HepG2 (cell line): ENCODE measurements at regions not wholly inside any gene's neighbourhood (a gene's known extent, or its start where the extent isn't known, plus 50 kb on each side); places are given as distances from the start of the nearest gene placed in this dataset.

Experiments
- ATAC-seq: fragments of 200-7000 bp; cut with Tn5 transposase; 3 replicates; pipeline ENCODE4 v1.9.1; 2020; ENCODE audit warnings: mild to moderate bottlenecking, moderate library complexity
- BruUV-seq: library from RNA; stranded (reverse); fragments of 400-500 nt; replicated peaks from 2 replicates; lab custom pipeline; 2021; lab: Mats Ljungman, UMichigan
- CTCF ChIA-PET: fragments of 300-600 bp; formaldehyde crosslinking; extraction: SDS; loops from one replicate; lab custom pipeline; 2021; ENCODE audit warnings: low total read pairs, inconsistent platforms, low intra/inter-chr PET ratio; lab: Yijun Ruan, JAX
- POLR2A ChIA-PET: fragments of 350-600 bp; sonication (Branson Sonifier 250); formaldehyde crosslinking; loops from one replicate; lab custom pipeline; 2020; ENCODE audit warnings: antibody characterized with exemption, inconsistent platforms; lab: Yijun Ruan, JAX
- DNase-seq: peaks from one replicate; pipeline ENCODE4 v3.0.0-alpha.2; 2015; ENCODE audit warnings: low spot score
- FAIRE-seq: peaks from 3 replicates; lab custom pipeline; 2011; peaks lifted over from hg19 to GRCh38; lab: Jason Lieb, UNC
- H2AFZ ChIP-seq: one replicate; pipeline ENCODE4 v1.6.1; 2011; ENCODE audit warnings: low read length, inconsistent platforms
- H3K27ac ChIP-seq: fragments of 300-600 bp; 3 replicates; pipeline ENCODE4 v1.8.0; 2011; ENCODE audit warnings: mixed run types, mild to moderate bottlenecking, mixed read lengths, low read length, inconsistent platforms; ENCODE audit not compliant: insufficient read depth; ENCODE audit errors: extremely low read length
- H3K27me3 ChIP-seq, 2 experiments: fragments of 200-600 bp in 1 of 2; 2 replicates in 1 of 2; 3 replicates in 1 of 2; pipeline versions ENCODE4 v1.6.0 to v1.8.0; 2011; ENCODE audit warnings: low read length in 2 of 2, mild to moderate bottlenecking in 2 of 2, moderate library complexity in 2 of 2, inconsistent platforms in 1 of 2; ENCODE audit not compliant: insufficient read depth in 2 of 2, control insufficient read depth in 1 of 2
- H3K36me3 ChIP-seq, 2 experiments: fragments of 200-600 bp in 1 of 2; replicated peaks in 1 of 2; 2 replicates in 1 of 2; 3 replicates in 1 of 2; pipeline versions ENCODE4 v1.5.1 to v1.8.0; 2011; ENCODE audit warnings: low read length in 2 of 2, inconsistent platforms in 1 of 2; ENCODE audit not compliant: insufficient read depth in 2 of 2, control insufficient read depth in 1 of 2
- H3K4me1 ChIP-seq: 2 replicates; pipeline ENCODE4 v1.5.1; 2012; ENCODE audit warnings: low read length, inconsistent platforms; ENCODE audit not compliant: insufficient read depth
- H3K4me2 ChIP-seq: 2 replicates; pipeline ENCODE4 v1.6.0; 2011; ENCODE audit warnings: low read depth, low read length, inconsistent platforms
- H3K4me3 ChIP-seq, 3 experiments: fragments of 200-600 bp in 1 of 3; sonication (generic), shearing (Covaris generic) in 1 of 3; replicated peaks in 1 of 3; 2 replicates each; pipeline ENCODE4 v1.5.1; 2011 to 2016; ENCODE audit warnings: low read length in 3 of 3, inconsistent platforms in 2 of 3, low read depth in 2 of 3, mild to moderate bottlenecking in 2 of 3, control low read depth in 1 of 3, mixed read lengths in 1 of 3; ENCODE audit not compliant: insufficient read depth in 1 of 3
- H3K79me2 ChIP-seq: one replicate; pipeline ENCODE4 v1.6.1; 2011; ENCODE audit warnings: low read length, inconsistent platforms; ENCODE audit not compliant: insufficient read depth
- H3K9ac ChIP-seq: 2 replicates; pipeline ENCODE4 v1.6.0; 2011; ENCODE audit warnings: mild to moderate bottlenecking, low read depth, low read length, inconsistent platforms; ENCODE audit not compliant: insufficient read depth
- H3K9me3 ChIP-seq: 2 replicates; pipeline ENCODE4 v1.5.1; 2012; ENCODE audit warnings: mild to moderate bottlenecking, low read length
- H4K20me1 ChIP-seq: 2 replicates; pipeline ENCODE4 v1.6.0; 2011; ENCODE audit warnings: inconsistent platforms, mild to moderate bottlenecking, low read length, moderate library complexity; ENCODE audit not compliant: insufficient read depth
- CBX1 ChIP-seq: IDR thresholded peaks from one replicate; pipeline ENCODE4 v1.6.1; 2016; ENCODE audit warnings: antibody characterized with exemption, low read depth
- FOSL2 ChIP-seq: sonication (generic); formaldehyde crosslinking; IDR thresholded peaks from 2 replicates; pipeline ENCODE4 v1.4.0; 2020; ENCODE audit warnings: missing genetic modification reagents
- FOXA1 ChIP-seq, 2 experiments: fragments of 450-650 bp in 1 of 2; sonication (generic) in 1 of 2; formaldehyde crosslinking in 1 of 2; IDR thresholded peaks; 2 replicates each; pipeline versions ENCODE4 v1.4.0 to v1.6.1; 2016 to 2020; ENCODE audit warnings: missing genetic modification reagents in 1 of 2
- FOXK1 ChIP-seq: sonication (generic); formaldehyde crosslinking; IDR thresholded peaks from 2 replicates; pipeline ENCODE4 v1.4.0; 2020; ENCODE audit warnings: low read depth, missing genetic modification reagents, borderline replicate concordance
- FOXK2 ChIP-seq: fragments of 450-650 bp; IDR thresholded peaks from 2 replicates; pipeline ENCODE4 v1.6.1; 2016
- MAFF ChIP-seq: IDR thresholded peaks from 2 replicates; pipeline ENCODE4 v1.6.1; 2011; ENCODE audit warnings: low read depth, low read length, improper control_type of control experiment
- MAFK ChIP-seq, 2 experiments: IDR thresholded peaks in 1 of 2; conservative IDR thresholded peaks in 1 of 2; 2 replicates each; pipeline ENCODE4 v1.6.1; 2011; ENCODE audit warnings: improper control_type of control experiment in 2 of 2, low read length in 2 of 2
- NFE2 ChIP-seq: sonication (generic); formaldehyde crosslinking; IDR thresholded peaks from 2 replicates; pipeline ENCODE4 v1.4.0; 2020; ENCODE audit warnings: missing genetic modification reagents
- SAP130 ChIP-seq: IDR thresholded peaks from 2 replicates; pipeline ENCODE4 v1.6.1; 2016; ENCODE audit warnings: low read depth
- SP1 ChIP-seq, 2 experiments: fragments of 450-650 bp in 1 of 2; sonication (generic) in 1 of 2; formaldehyde crosslinking in 1 of 2; IDR thresholded peaks; 2 replicates each; pipeline versions ENCODE4 v1.4.0 to v1.6.1; 2016 to 2020; ENCODE audit warnings: missing genetic modification reagents in 1 of 2
- TEAD3 ChIP-seq: optimal IDR thresholded peaks from 2 replicates; pipeline ENCODE3; 2016; ENCODE audit warnings: borderline replicate concordance
- WGBS: methylation state at CpG from one replicate; pipeline ENCODE4 v1.1.6; 2017; ENCODE audit warnings: low lambda C conversion rate; 5-methylcytosine and 5-hydroxymethylcytosine counted together
- in situ Hi-C: cut with HindIII; loops from 2 replicates; pipeline ENCODE4 v1.10.0; 2017; ENCODE audit warnings: low pct_unique_long_range_greater_than_20kb; ENCODE audit not compliant: extremely low pct_ligation_motif_present
- intact Hi-C: fragments of 100-400 bp; cut with micrococcal nuclease; formaldehyde crosslinking; loops from one replicate; pipeline ENCODE4 v1.10.0; 2022; ENCODE audit not compliant: unreplicated experiment
- TF ChIP-seq, protein P1 (sequence below): sonication (generic); formaldehyde crosslinking; IDR thresholded peaks from 2 replicates; pipeline ENCODE4 v1.4.0; 2020; ENCODE audit warnings: missing genetic modification reagents, mild to moderate bottlenecking, borderline replicate concordance
- TF ChIP-seq, protein P2 (sequence below): sonication (generic); formaldehyde crosslinking; IDR thresholded peaks from 2 replicates; pipeline ENCODE4 v1.4.0; 2020; ENCODE audit warnings: missing genetic modification reagents
- TF ChIP-seq, protein P3 (sequence below): IDR thresholded peaks from 2 replicates; pipeline ENCODE4 v1.4.0; 2020; ENCODE audit warnings: mild to moderate bottlenecking, missing genetic modification reagents

DNA sequence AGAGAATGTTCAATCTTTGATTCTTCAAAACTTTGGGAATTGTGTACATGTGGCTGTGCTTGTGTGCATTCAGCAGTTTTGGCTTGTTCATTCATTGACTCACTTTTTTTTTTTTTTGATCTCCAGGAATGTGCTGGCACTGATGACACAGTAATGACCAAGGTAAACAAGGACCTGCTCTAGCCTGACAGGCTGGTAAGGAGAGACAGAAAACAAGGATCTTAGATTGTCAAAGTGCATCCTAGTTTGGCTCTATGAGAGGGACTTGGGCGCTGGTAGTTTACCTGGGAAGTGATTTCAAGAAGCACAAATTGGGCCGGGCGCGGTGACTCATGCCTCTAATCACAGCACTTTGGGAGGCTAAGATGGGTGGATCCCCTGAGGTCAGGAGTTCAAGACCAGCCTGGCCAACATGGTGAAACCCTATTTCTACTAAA is 233.1 kb upstream of the WSCD1 start:
- FAIRE-seq (no peak), DNase-seq (peak; percentile 66), ATAC-seq (peak; percentile 60)
- Histone ChIP-seq H3K9ac (no peak overlapping the region), H3K9me3 (no peaks in the 10 kb centered on the region), H2AFZ (no peak overlapping the region), H3K4me1 (peaks cover 24% of the 10 kb centered on the region), H3K4me2 (no peak overlapping the region), H3K27ac (no peak overlapping the region), H3K27me3 (no peaks in the 10 kb centered on the region), H3K36me3 (no peaks in the 10 kb centered on the region), H3K79me2 (no peaks in the 10 kb centered on the region), H3K4me3 (no peak overlapping the region), H4K20me1 (no peaks in the 10 kb centered on the region)
- no CpG with 5 or more reads among the region's 4 CpGs for WGBS
- BruUV-seq, result no TSS peak
- in situ Hi-C loops, result no loop called here
- CTCF ChIA-PET, result no interaction called here
- POLR2A ChIA-PET, result no interaction called here
- intact Hi-C loops, result no loop called here
- TF ChIP-seq MAFK (conservative IDR thresholded peaks at IDR 0.05 in 1 of 2, IDR thresholded peaks at IDR 0.05 in 1 of 2; ENCODE audit: low read length in 2 of 2) (peak; percentile 67 to 78), FOSL2 (CRISPR knock-in tag) (peak; percentile 62), FOXA1 (IDR thresholded peaks at IDR 0.05) (no peak), FOXA1 (CRISPR knock-in tag; IDR thresholded peaks at IDR 0.05) (peak; percentile 63), FOXK2 (peak; percentile 32; the same call in 1 of the 2 replicates), SP1 (IDR thresholded peaks at IDR 0.05) (no peak), SP1 (CRISPR knock-in tag; IDR thresholded peaks at IDR 0.05) (no peak), NFE2 (no peak), MAFF (peak; percentile 78), SAP130 (CRISPR knock-in tag) (peak; percentile 40), TEAD3 (CRISPR knock-in tag) (peak; percentile 75), FOXK1 (CRISPR knock-in tag) (peak; percentile 56; the same call in 1 of the 2 replicates), CBX1 (no peak)
- TF ChIP-seq, protein P1, sequence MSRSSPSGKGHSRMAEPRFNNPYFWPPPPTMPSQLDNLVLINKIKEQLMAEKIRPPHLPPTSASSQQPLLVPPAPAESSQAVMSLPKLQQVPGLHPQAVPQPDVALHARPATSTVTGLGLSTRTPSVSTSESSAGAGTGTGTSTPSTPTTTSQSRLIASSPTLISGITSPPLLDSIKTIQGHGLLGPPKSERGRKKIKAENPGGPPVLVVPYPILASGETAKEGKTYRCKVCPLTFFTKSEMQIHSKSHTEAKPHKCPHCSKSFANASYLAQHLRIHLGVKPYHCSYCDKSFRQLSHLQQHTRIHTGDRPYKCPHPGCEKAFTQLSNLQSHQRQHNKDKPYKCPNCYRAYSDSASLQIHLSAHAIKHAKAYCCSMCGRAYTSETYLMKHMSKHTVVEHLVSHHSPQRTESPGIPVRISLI (CRISPR knock-in tag), result peak; percentile 72; the same call in 1 of the 2 replicates
- TF ChIP-seq, protein P2, sequence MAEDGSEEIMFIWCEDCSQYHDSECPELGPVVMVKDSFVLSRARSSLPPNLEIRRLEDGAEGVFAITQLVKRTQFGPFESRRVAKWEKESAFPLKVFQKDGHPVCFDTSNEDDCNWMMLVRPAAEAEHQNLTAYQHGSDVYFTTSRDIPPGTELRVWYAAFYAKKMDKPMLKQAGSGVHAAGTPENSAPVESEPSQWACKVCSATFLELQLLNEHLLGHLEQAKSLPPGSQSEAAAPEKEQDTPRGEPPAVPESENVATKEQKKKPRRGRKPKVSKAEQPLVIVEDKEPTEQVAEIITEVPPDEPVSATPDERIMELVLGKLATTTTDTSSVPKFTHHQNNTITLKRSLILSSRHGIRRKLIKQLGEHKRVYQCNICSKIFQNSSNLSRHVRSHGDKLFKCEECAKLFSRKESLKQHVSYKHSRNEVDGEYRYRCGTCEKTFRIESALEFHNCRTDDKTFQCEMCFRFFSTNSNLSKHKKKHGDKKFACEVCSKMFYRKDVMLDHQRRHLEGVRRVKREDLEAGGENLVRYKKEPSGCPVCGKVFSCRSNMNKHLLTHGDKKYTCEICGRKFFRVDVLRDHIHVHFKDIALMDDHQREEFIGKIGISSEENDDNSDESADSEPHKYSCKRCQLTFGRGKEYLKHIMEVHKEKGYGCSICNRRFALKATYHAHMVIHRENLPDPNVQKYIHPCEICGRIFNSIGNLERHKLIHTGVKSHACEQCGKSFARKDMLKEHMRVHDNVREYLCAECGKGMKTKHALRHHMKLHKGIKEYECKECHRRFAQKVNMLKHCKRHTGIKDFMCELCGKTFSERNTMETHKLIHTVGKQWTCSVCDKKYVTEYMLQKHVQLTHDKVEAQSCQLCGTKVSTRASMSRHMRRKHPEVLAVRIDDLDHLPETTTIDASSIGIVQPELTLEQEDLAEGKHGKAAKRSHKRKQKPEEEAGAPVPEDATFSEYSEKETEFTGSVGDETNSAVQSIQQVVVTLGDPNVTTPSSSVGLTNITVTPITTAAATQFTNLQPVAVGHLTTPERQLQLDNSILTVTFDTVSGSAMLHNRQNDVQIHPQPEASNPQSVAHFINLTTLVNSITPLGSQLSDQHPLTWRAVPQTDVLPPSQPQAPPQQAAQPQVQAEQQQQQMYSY (CRISPR knock-in tag), result peak; percentile 66; the same call in 1 of the 2 replicates
- TF ChIP-seq, protein P3, sequence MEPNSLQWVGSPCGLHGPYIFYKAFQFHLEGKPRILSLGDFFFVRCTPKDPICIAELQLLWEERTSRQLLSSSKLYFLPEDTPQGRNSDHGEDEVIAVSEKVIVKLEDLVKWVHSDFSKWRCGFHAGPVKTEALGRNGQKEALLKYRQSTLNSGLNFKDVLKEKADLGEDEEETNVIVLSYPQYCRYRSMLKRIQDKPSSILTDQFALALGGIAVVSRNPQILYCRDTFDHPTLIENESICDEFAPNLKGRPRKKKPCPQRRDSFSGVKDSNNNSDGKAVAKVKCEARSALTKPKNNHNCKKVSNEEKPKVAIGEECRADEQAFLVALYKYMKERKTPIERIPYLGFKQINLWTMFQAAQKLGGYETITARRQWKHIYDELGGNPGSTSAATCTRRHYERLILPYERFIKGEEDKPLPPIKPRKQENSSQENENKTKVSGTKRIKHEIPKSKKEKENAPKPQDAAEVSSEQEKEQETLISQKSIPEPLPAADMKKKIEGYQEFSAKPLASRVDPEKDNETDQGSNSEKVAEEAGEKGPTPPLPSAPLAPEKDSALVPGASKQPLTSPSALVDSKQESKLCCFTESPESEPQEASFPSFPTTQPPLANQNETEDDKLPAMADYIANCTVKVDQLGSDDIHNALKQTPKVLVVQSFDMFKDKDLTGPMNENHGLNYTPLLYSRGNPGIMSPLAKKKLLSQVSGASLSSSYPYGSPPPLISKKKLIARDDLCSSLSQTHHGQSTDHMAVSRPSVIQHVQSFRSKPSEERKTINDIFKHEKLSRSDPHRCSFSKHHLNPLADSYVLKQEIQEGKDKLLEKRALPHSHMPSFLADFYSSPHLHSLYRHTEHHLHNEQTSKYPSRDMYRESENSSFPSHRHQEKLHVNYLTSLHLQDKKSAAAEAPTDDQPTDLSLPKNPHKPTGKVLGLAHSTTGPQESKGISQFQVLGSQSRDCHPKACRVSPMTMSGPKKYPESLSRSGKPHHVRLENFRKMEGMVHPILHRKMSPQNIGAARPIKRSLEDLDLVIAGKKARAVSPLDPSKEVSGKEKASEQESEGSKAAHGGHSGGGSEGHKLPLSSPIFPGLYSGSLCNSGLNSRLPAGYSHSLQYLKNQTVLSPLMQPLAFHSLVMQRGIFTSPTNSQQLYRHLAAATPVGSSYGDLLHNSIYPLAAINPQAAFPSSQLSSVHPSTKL (CRISPR knock-in tag), result 0 out of 2 replicates have a peak, but pooled peaks have one; percentile 21
